SK-N-SH treated with all-trans-retinoic acid at 6 μM for 48 hours (cell line): ENCODE measurements at regions not wholly inside any gene's neighbourhood (a gene's known extent, or its start where the extent isn't known, plus 50 kb on each side); places are given as distances from the start of the nearest gene placed in this dataset.

Experiments used
- CSRNP3 ChIP-seq: fragments of 250-450 bp; sonication (Bioruptor Pico); IDR thresholded peaks from 2 replicates; pipeline ENCODE4 v1.5.1; 2021; ENCODE audit warnings: mild to moderate bottlenecking, moderate library complexity
- GLIS3 ChIP-seq: fragments of 250-450 bp; sonication (Bioruptor Pico); IDR thresholded peaks from 2 replicates; pipeline ENCODE4 v1.5.0; 2020; ENCODE audit warnings: mild to moderate bottlenecking, moderate library complexity
- ISL1 ChIP-seq: fragments of 250-450 bp; sonication (Bioruptor Pico); IDR thresholded peaks from 2 replicates; pipeline ENCODE4 v2.1.2; 2022; ENCODE audit warnings: mild to moderate bottlenecking, moderate library complexity
- OSR1 ChIP-seq: fragments of 250-450 bp; sonication (Bioruptor Pico); IDR thresholded peaks from 2 replicates; pipeline ENCODE4 v1.8.0; 2022; ENCODE audit warnings: moderate library complexity, mild to moderate bottlenecking, inconsistent platforms
- PATZ1 ChIP-seq: fragments of 250-450 bp; sonication (Bioruptor Pico); IDR thresholded peaks from 2 replicates; pipeline ENCODE4 v1.8.0; 2020; ENCODE audit warnings: mild to moderate bottlenecking, moderate library complexity, borderline replicate concordance
- POU6F1 ChIP-seq: fragments of 250-450 bp; sonication (Bioruptor Pico); IDR thresholded peaks from 2 replicates; pipeline ENCODE4 v1.8.0; 2021; ENCODE audit warnings: low read depth, mild to moderate bottlenecking, moderate library complexity, borderline replicate concordance
- RARB ChIP-seq: fragments of 250-450 bp; sonication (Bioruptor Pico); IDR thresholded peaks from 2 replicates; pipeline ENCODE4 v1.8.0; 2021; ENCODE audit warnings: mild to moderate bottlenecking, moderate library complexity
- TOX ChIP-seq: fragments of 250-450 bp; sonication (Bioruptor Pico); IDR thresholded peaks from 2 replicates; pipeline ENCODE4 v1.8.0; 2021; ENCODE audit warnings: mild to moderate bottlenecking, moderate library complexity, borderline replicate concordance
- TSHZ2 ChIP-seq: fragments of 250-450 bp; sonication (Bioruptor Pico); IDR thresholded peaks from 2 replicates; pipeline ENCODE4 v1.5.0; 2020; ENCODE audit warnings: mild to moderate bottlenecking, moderate library complexity
- ZFP3 ChIP-seq: fragments of 250-450 bp; sonication (Bioruptor Pico); IDR thresholded peaks from 2 replicates; pipeline ENCODE4 v1.5.0; 2020; ENCODE audit warnings: mild to moderate bottlenecking, moderate library complexity
- ZFP30 ChIP-seq: fragments of 450-650 bp; formaldehyde crosslinking; IDR thresholded peaks from 2 replicates; pipeline ENCODE4 v1.5.0; 2022; ENCODE audit warnings: mild to moderate bottlenecking, moderate library complexity

GRCh38 chr6:141212296-141212695 is 920.4 kb upstream of the GJE1 start:
- TF ChIP-seq RARB (CRISPR knock-in tag) (no peak), TSHZ2 (CRISPR knock-in tag) (no peak), ZFP3 (CRISPR knock-in tag) (no peak), CSRNP3 (CRISPR knock-in tag) (no peak), OSR1 (CRISPR knock-in tag) (no peak), GLIS3 (CRISPR knock-in tag) (no peak), PATZ1 (CRISPR knock-in tag) (no peak), ISL1 (CRISPR knock-in tag) (no peak), POU6F1 (CRISPR knock-in tag) (no peak), ZFP30 (CRISPR knock-in tag) (no peak), TOX (CRISPR knock-in tag) (no peak)
